ENCODE measurements at regions not wholly inside any gene's neighbourhood (a gene's known extent, or its start where the extent isn't known, plus 50 kb on each side); places are given as distances from the start of the nearest gene placed in this dataset.
"Not testable (repeated sequence)": the region's sequence is repeated elsewhere in the genome, so short reads cannot be mapped to it uniquely, and the experiment has no call there.

GRCh38 chr7:69282946-69283345 is 315.3 kb upstream of the AUTS2 start:
- Mint-ChIP-seq H3K9me3 (no peaks in the 10 kb centered on the region), H3K4me1 (no peaks in the 10 kb centered on the region), H3K27me3 (no peaks in the 10 kb centered on the region), H3K4me3 (no peak overlapping the region), H3K27ac (no peak overlapping the region), H3K36me3 (no peaks in the 10 kb centered on the region)

- Mint-ChIP-seq H3K36me3 (no peaks in the 10 kb centered on the region), H3K4me3 (no peak overlapping the region), H3K27me3 (no peaks in the 10 kb centered on the region), H3K27ac (no peak overlapping the region), H3K9me3 (no peaks in the 10 kb centered on the region), H3K4me1 (no peaks in the 10 kb centered on the region)
Observed at GRCh38 chr7:69283421-69283820, 314.9 kb upstream of the AUTS2 start.

- Mint-ChIP-seq H3K27me3 (no peaks in the 10 kb centered on the region), H3K36me3 (no peaks in the 10 kb centered on the region)
Observed at GRCh38 chr7:69285854-69286253, 312.4 kb upstream of the AUTS2 start.

GRCh38 chr7:69295977-69296376 is 302.3 kb upstream of the AUTS2 start:
- Mint-ChIP-seq H3K4me3 (no peak overlapping the region), H3K9me3 (peaks cover 4% of the 10 kb centered on the region), H3K4me1 (no peaks in the 10 kb centered on the region), H3K27me3 (no peaks in the 10 kb centered on the region), H3K36me3 (no peaks in the 10 kb centered on the region), H3K27ac (no peak overlapping the region)

More at GRCh38 chr7:69285854-69286253, 312.4 kb upstream of the AUTS2 start:
- H3K9me3 Mint-ChIP-seq, result no peaks in the 10 kb centered on the region
- H3K4me3 Mint-ChIP-seq, result no peak overlapping the region
- H3K4me1 Mint-ChIP-seq, result no peaks in the 10 kb centered on the region
- no peak overlapping the region for H3K27ac Mint-ChIP-seq

- no peak overlapping the region for H3K27ac Mint-ChIP-seq
- H3K36me3 Mint-ChIP-seq, result no peaks in the 10 kb centered on the region
- no peak overlapping the region for H3K4me3 Mint-ChIP-seq
- H3K4me1 Mint-ChIP-seq, result no peaks in the 10 kb centered on the region
- H3K9me3 Mint-ChIP-seq, result no peaks in the 10 kb centered on the region
- no peaks in the 10 kb centered on the region for H3K27me3 Mint-ChIP-seq
Observed at GRCh38 chr7:69301253-69301652, 297.0 kb upstream of the AUTS2 start.

- Mint-ChIP-seq H3K9me3 (peaks cover 6% of the 10 kb centered on the region), H3K36me3 (no peaks in the 10 kb centered on the region), H3K27ac (peak overlapping the region; percentile 32), H3K4me1 (no peaks in the 10 kb centered on the region), H3K4me3 (no peak overlapping the region), H3K27me3 (no peaks in the 10 kb centered on the region)
Observed at GRCh38 chr7:69309601-69310000, 288.7 kb upstream of the AUTS2 start.

GRCh38 chr7:69311489-69311888 is 286.8 kb upstream of the AUTS2 start:
- no peak overlapping the region for H3K27ac Mint-ChIP-seq
- H3K27me3 Mint-ChIP-seq, result no peaks in the 10 kb centered on the region
- no peak overlapping the region for H3K4me3 Mint-ChIP-seq
- no peaks in the 10 kb centered on the region for H3K4me1 Mint-ChIP-seq
- no peaks in the 10 kb centered on the region for H3K36me3 Mint-ChIP-seq
- H3K9me3 Mint-ChIP-seq, result peaks cover 6% of the 10 kb centered on the region

- not testable (repeated sequence) for H3K9me3 Mint-ChIP-seq, H3K4me3 Mint-ChIP-seq, H3K27ac Mint-ChIP-seq, H3K36me3 Mint-ChIP-seq, H3K27me3 Mint-ChIP-seq, H3K4me1 Mint-ChIP-seq
Observed at GRCh38 chr7:69313852-69314251, 284.4 kb upstream of the AUTS2 start.

GRCh38 chr7:69318794-69319193 is 279.5 kb upstream of the AUTS2 start:
- Mint-ChIP-seq H3K36me3 (no peaks in the 10 kb centered on the region), H3K27ac (no peak overlapping the region), H3K27me3 (no peaks in the 10 kb centered on the region), H3K4me1 (no peaks in the 10 kb centered on the region), H3K9me3 (no peaks in the 10 kb centered on the region), H3K4me3 (no peak overlapping the region)

GRCh38 chr7:69328516-69328915 is 269.8 kb upstream of the AUTS2 start:
- H3K4me1 Mint-ChIP-seq, result no peaks in the 10 kb centered on the region
- no peaks in the 10 kb centered on the region for H3K36me3 Mint-ChIP-seq
- no peak overlapping the region for H3K27ac Mint-ChIP-seq
- H3K4me3 Mint-ChIP-seq, result no peak overlapping the region
- peaks cover 5% of the 10 kb centered on the region for H3K9me3 Mint-ChIP-seq
- no peaks in the 10 kb centered on the region for H3K27me3 Mint-ChIP-seq

- Mint-ChIP-seq H3K4me3 (no peak overlapping the region), H3K9me3 (peaks cover 10% of the 10 kb centered on the region), H3K36me3 (no peaks in the 10 kb centered on the region), H3K4me1 (no peaks in the 10 kb centered on the region), H3K27ac (no peak overlapping the region), H3K27me3 (no peaks in the 10 kb centered on the region)
Observed at GRCh38 chr7:69334701-69335100, 263.6 kb upstream of the AUTS2 start.

GRCh38 chr7:69335331-69335730 is 262.9 kb upstream of the AUTS2 start:
- Mint-ChIP-seq H3K36me3 (no peaks in the 10 kb centered on the region), H3K4me3 (no peak overlapping the region), H3K4me1 (no peaks in the 10 kb centered on the region), H3K27me3 (no peaks in the 10 kb centered on the region), H3K9me3 (peaks cover 10% of the 10 kb centered on the region), H3K27ac (no peak overlapping the region)

- peaks cover 5% of the 10 kb centered on the region for H3K9me3 Mint-ChIP-seq
- H3K4me1 Mint-ChIP-seq, result no peaks in the 10 kb centered on the region
- no peaks in the 10 kb centered on the region for H3K36me3 Mint-ChIP-seq
- H3K4me3 Mint-ChIP-seq, result no peak overlapping the region
- no peaks in the 10 kb centered on the region for H3K27me3 Mint-ChIP-seq
- H3K27ac Mint-ChIP-seq, result no peak overlapping the region
Observed at GRCh38 chr7:69336976-69337375, 261.3 kb upstream of the AUTS2 start.

- peaks cover 5% of the 10 kb centered on the region for H3K9me3 Mint-ChIP-seq
Observed at GRCh38 chr7:69338144-69338543, 260.1 kb upstream of the AUTS2 start.

GRCh38 chr7:69341288-69341687 is 257.0 kb upstream of the AUTS2 start:
- Mint-ChIP-seq H3K4me3 (no peak overlapping the region), H3K27ac (no peak overlapping the region), H3K27me3 (no peaks in the 10 kb centered on the region), H3K36me3 (peaks cover 3% of the 10 kb centered on the region), H3K4me1 (no peaks in the 10 kb centered on the region), H3K9me3 (peaks cover 5% of the 10 kb centered on the region)

More at GRCh38 chr7:69338144-69338543, 260.1 kb upstream of the AUTS2 start:
- H3K27ac Mint-ChIP-seq, result no peak overlapping the region
- H3K4me3 Mint-ChIP-seq, result no peak overlapping the region
- no peaks in the 10 kb centered on the region for H3K4me1 Mint-ChIP-seq
- H3K27me3 Mint-ChIP-seq, result no peaks in the 10 kb centered on the region
- no peaks in the 10 kb centered on the region for H3K36me3 Mint-ChIP-seq

GRCh38 chr7:69342154-69342884 is 256.0 kb upstream of the AUTS2 start:
- Mint-ChIP-seq H3K27ac (no peak overlapping the region), H3K4me3 (no peak overlapping the region), H3K27me3 (no peaks in the 10 kb centered on the region), H3K4me1 (no peaks in the 10 kb centered on the region), H3K36me3 (peaks cover 3% of the 10 kb centered on the region), H3K9me3 (peaks cover 5% of the 10 kb centered on the region)

- peaks cover 2% of the 10 kb centered on the region for H3K9me3 Mint-ChIP-seq
- H3K27ac Mint-ChIP-seq, result no peak overlapping the region
- H3K27me3 Mint-ChIP-seq, result no peaks in the 10 kb centered on the region
- peaks cover 1% of the 10 kb centered on the region for H3K36me3 Mint-ChIP-seq
- H3K4me1 Mint-ChIP-seq, result no peaks in the 10 kb centered on the region
- H3K4me3 Mint-ChIP-seq, result no peak overlapping the region
Observed at GRCh38 chr7:69349291-69349690, 249.0 kb upstream of the AUTS2 start.
